Stimulated activated naive CD4-positive, alpha-beta T cell treated with Interleukin-2 at 50 U/mL for 16 hours (primary cell): ENCODE measurements at regions not wholly inside any gene's neighbourhood (a gene's known extent, or its start where the extent isn't known, plus 50 kb on each side); places are given as distances from the start of the nearest gene placed in this dataset.

Experiments
- DNase-seq: peaks from one replicate; lab custom pipeline; 2025; lab: John Stamatoyannopoulos, UW

DNA sequence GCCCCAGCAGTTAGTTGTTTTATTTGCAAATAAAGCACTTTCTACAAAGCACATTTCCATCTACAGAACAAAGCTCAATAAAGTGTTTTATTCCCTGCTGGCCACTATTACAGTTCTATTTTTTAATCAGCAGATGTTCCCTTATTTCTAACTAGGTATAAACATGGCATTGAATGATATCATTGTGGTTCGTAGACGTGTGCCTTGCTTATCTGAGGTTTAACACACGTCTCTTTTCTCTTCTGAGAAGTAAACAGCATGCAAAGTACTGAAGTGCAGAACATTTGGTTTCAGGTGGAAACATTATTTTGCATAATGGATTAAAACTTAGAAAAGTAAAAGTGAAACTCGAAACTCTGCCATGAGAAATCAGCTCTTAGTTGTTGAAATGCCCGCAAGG, 1989.3 kb upstream of the WWC1 start:
- no peak for DNase-seq

DNA sequence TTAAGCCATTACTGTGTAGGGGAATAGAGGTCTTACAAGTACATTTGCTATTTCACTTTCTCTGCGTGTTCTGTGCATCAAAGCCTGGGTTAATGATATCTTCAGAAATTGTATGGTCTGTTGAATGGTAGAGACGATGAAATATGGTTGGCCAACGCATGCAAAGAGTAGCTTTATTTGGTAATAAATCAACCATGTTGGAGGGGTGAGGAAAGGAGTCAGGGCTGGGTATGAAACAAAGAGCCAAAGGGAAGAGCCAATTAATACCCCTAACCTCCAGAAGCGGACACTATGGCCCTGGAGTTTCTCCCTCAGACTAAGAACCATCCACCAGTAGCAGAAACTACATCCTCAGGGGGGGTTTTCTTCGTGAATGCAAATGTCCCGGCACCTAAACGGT, 1974.0 kb upstream of the WWC1 start:
- no peak for DNase-seq

DNA sequence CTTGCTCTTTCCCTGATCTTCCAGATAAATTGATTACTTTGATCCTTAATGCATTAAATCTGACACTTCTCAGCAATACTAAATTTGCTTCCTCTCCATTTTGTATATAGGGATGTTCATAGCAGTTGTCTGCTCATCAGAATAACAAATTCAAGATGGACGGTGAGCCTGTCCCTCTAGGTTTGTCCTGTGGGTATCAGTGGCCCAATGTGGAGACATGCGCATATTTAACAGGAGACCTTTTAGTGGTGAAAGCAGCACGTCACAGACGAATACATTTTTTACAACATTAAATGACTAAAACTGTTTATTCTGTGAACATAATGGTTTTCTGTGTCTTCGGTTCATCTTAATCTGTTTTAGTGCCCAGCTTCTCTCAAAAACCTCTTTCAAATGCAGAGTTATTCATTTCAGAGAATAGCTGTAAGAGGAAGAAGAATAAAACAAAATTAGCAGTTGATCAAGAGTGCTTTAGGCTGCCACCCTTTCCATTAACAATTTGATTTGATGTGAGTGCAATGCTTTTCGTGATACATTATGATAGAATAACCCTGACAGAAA, 1970.4 kb upstream of the WWC1 start:
- no peak for DNase-seq

DNA sequence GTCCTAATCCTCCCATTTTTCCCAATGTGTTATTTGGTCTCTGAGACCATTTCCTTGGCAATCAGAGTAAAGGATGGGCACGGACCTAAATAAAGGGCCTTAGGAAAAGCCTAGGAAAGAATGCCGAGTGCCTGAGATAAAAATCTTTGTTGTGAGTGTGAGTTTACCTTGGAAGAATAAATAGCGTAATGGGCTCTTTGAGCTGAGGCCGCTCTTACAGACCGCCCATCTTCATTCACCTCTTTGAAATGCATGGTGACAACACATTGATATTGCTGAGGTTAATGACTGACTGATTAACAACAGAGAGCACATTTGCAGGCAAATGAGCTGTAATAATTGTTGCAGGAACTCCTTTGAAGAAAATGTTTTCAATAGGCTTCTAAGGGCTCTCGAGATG, 1967.1 kb upstream of the WWC1 start:
- no peak for DNase-seq

DNA sequence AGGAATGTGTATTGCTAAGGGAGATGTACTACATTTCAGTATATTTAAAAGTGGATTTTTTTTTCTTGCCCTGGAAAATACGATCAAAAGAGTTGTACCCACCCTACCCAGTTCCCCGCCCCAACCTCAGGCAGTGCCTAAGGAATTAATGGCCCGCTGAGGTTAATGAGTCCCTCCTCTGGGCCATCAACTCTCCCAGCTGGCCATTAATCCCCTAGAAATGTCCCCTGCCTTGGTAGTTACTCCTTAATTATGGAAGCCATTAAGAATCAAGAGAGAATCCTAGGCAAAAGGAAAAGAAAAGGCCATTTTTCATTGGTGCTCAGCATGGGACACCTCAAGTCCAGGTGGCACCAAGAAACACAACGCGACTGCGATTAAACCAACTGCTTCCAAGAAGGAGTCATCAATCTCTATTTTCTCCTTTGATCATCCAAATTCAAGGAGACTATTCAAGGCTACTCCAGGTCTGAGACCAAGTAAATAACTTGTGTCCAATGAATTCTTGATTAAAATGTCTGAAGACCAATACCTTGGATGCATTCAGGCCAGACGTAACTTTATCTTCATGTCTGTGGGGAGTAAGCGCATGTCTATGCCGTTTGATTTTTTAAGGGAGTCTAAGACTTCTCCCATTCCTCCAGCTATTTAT, 1962.2 kb upstream of the WWC1 start:
- no peak for DNase-seq

DNA sequence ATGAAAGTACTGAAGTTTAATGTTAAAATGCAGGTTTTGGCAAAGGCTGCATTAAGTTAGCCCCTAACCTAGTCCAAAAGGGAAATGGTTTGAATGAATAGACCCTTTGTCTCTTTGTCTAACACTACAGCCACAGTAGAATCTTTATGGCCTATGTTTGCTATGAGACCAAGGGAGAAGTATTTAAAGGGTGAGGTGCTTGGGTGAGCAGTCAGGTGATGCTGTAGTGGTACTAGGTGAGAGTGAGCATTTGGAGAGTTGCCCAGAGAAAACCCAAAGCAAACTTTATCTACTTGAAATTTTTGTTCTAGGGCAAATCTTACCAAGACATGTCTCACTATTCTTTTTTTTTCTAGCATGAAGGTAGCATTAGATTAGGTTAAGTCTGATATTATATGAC, 1961.4 kb upstream of the WWC1 start:
- no peak for DNase-seq

DNA sequence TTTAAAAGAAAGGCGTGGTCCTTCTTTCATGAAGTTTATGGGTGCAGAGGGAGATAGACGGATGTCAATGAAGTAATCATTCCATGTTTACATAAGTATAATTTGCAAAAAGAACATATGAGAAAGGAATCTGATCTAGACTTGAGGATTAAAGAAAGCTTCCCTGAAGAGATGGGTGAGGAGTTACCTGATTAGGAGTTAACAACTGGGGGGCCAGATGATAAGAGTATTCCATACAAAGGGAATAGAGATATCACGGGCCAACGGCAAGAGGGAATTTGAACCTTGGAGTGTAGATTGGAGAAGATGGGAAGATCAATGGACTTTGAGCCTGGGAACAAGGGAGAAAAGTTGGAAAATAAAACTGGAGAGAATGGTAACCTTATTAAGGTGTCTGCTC, 1959.9 kb upstream of the WWC1 start:
- DNase-seq, result no peak

DNA sequence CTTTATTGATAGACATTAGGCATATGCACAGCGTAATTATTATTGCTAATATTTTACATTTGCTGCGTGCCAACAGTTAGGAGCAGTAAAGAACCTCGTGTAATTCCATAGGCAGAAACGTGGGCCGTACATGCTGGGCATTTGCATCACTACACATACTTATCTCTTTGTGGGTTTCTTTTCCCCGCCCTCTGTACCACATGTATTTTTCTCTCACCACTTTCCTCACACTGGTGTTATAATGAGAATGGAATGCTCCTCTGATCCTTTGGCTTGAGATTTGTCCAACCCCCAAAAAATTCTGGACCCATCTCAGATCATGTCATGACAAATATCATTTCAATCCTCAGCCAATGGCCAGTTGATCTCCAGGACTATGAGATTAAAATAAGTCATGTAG, 1952.6 kb upstream of the WWC1 start:
- DNase-seq, result no peak

DNA sequence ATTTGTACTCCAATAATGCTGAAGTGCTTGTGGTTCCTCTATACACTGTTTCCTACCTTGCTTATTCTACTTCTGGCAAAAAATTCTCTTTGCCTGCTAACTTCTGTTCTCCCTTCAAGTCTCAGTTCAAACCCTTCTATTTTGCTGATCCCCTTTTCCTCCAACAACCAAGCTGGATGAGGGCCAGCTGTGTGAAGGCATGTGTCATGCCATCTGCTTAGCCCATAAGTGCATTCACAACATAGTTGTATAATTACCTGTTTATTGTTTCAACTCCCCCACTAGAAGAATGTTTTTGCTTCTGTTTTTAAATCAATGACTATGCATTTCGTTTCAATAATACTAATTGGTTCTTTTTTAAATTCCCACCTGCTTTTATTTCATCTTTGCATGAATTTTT, 1951.4 kb upstream of the WWC1 start:
- DNase-seq, result no peak

DNA sequence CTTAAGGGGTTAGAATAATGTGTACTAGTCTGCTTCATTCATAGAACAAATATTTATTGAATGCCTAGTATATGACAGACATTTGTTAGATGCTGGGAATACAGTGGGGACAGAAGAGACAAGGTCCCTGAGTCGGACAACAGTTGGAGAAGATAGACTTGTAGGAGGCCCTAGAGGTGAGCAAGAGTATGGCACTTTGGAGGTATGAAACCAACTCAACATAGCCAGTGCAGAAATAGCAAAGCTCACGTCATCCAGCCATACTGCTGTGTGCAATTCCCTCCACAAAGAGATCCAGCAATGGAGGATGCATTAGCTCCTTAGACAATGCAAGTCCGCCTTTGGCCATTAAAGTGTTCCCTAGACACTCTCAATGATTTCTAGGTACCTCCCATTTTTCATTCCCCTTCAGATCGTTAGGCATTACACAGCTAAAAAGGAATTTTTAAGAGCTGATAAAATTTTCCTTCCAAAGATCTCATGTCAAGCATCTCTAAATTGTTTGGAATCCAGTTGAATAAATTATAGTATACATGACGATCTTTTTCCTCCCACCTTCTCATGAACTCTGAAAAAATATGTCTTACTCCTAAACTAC, 1949.6 kb upstream of the WWC1 start:
- no peak for DNase-seq

DNA sequence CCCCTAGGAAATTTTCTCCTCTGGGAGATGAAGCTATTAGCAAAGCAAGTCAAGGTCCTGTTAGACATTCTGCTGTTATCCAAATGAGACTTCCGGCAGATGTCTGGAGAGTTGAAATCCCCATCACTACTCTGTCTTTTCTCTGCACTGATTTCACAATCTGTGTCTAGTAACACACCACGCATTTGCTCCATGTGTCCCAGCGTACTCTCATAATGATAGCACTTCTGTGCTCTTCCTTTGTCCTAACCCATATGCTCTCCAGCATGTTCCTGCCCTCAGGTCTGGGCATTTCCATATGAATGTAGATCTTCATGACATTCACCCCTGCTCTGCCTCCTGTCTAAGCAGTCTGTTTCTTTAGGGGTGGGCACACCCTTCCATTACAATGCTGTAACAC, 1949.0 kb upstream of the WWC1 start:
- DNase-seq, result no peak

DNA sequence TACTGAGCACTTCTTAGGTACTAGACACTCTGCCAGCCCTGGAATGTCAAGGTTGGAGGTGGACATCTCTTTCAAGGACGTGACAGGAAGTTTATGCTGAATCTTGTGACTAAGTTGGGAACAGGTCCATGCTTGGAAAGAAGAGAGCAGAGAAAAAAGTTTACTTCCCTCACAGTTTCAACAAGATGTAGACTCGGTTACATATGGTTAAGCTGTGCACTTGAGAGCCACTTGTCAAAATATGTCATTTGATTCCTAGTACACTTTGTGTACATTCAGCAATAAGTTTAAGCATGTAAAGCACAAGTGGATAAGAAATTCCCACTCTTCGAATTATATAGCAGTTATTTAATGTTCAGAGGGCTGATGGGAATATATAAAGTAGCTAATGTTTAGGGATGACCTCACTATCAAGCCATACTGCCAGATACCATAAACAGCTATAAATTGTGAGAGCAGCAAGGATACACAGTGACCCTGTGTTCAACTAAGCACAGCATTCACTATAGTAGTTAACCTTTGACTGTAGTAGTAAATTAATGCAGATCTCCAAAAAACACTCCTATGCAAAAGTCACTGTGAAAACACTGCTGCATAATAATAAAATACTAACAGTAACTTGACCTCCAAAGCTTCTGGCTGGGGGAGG, 1944.6 kb upstream of the WWC1 start:
- no peak for DNase-seq

DNA sequence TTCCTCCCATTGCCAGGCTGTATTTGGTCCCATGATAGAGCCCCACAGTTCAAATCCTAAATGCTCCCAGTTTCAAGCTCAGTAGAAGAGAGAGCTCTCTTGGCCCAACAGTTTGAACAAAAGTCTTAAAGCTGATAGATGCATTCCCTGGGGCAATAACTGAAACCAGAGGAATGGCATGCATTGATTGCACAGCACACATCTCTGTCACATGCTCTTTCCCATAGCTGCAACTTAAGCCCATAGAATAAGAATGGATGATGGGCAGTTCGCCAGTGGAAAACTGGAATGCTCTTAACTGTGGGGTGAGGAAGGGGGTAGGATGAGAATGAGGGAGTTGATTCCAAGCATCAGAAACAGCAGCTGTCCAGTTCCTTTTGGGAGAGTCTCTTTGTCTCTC, 1942.4 kb upstream of the WWC1 start:
- no peak for DNase-seq

DNA sequence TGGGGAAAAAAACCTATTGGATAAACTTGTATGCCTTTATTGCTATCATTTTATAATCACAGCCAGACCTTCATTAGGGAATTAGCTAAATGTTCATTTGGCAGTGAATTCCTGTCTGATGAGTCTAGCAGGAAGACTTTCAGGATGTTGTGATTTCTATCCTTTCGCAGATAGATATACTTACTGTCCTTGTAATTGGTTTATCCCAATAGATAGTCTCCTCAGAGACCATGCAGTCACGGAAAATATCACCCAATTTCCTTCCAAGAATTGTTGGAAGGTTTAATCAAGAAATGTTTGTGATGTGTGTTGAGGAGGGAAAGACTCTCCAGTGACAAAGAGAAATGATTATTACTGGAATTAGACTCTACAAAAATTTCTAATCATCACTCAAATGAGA, 1937.9 kb upstream of the WWC1 start:
- no peak for DNase-seq

DNA sequence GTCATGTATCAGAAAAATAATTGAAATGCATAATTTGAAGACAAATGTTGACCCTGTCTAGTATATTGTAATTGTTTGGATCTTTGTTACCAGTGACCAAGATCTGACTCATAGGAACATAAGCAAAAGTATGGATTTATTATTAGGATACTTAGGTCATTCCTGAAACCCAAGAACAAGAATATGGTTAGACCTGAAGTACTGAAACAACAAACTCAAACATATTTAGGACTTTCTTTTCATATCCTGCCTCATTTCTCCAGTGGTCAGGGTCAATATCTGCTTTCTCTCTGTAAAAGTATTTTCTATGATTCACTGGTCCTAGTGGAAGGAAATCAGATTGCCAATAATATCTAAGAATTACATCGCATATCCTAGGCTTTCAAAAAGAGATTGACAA, 1937.1 kb upstream of the WWC1 start:
- DNase-seq, result no peak

DNA sequence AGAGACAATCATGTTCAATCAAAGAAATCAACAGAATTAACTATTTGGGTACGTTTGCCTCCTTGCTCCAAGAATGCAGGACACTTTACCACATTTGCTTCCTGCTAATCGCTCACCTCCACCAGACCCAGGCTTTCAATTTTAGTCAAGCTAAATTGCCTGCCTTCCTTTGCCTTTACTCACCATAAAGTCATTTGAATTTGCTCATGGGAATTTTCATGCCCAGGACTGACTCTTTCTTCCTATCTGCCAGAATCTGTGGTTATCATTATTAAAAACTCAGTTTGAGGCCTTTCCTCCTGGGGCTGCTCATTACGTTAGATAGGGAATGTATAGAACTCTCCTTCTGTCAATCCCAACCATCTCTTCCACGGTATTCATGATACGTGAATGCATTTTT, 1935.3 kb upstream of the WWC1 start:
- DNase-seq, result no peak

DNA sequence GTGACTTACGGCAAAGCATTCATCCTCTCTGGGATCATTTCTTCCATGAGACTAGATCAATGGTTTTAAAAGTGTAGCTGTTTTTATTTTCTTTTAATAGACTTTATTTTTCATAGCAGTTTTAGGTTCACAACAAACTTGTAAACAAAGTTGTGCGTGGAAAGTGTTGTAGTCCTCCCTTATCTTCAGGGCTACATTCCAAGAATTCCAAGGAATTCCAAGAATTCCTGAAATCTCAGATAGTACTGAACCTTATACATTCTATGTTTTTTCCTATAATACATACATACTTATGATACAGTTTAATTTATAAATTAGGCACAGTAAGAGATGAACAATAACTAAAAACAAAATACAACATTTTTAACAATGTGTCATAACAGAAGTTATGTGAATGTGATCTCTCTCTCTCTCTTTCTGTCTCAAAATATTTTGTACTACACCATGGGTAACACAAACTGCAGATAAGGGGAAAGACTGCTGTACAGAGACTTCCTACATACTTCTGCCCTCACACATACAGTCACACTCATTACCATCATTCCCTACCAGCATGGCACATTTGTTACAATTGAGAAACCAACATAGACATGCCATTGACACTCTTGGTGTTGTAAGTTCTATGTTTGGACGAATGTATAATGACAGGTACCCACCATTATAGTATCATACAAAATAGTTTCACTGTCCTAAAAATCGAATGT, 1933.2 kb upstream of the WWC1 start:
- DNase-seq, result no peak

DNA sequence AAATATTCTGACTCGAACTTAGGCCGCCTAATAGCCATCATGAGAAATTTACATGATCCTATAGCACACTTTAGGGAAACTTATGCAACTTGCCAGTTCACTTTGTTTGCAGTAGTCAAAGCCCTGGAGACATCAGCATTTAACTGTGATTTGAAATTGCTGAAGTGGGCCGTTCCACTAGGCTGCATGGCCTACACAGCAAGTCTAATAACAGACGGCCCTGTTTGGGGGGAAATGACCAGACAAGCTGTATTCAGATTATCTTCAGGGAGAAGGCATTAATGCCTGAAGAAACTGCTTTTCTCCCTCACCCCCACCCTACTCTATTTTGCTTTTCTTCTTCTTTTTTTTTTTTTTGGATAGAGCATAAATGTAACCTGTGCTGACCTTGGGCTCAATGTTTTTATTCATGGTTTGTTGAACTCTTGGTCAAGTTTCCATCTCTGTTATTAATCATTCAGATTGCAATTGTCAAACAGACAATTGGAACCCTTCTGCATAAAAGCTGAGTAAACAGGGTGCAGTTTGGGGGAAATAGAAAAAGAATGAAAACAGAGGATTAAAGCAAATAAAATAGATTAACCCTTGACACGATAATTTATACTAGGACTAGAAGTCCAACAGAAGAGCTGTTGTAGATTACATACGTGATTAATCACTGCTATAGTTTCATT, 1928.2 kb upstream of the WWC1 start:
- DNase-seq, result no peak

DNA sequence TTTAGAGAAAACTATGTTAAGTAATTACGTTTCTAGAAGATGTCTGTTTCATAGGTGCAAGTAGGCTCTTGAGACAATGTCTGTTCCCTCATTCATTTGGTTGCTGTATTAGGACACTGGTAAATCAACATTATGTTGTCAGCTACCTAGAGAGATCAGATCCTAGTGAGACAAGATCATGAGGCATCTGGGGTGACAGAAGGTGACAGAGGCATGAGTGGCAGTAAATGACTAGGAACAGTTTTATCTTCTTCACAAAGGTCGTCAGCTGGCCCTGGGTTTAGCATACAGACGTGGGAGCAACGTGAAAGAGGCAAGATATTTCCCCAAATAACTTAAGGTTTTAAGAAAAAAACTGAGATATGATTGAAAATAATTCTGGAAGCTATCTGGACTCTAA, 1926.3 kb upstream of the WWC1 start:
- DNase-seq, result no peak

DNA sequence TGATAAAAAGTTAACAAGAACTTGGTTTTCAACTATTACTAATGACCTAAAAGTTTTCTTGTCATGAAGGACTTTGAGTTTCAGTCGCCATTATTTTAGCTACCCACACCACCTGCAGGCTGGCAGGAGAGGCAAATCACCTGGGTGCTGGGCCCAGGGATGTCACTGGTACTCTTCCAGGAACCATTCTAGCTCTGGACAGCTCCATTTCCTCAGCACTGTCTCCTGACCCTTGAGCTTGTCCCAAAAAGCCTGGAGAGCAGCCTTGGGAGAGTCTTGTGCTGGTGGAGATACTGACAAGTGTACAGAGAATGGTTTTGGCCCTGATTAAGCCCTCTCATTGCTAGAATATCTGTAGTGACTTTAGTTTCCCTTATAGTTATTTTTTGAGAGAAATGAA, 1924.1 kb upstream of the WWC1 start:
- DNase-seq, result no peak

DNA sequence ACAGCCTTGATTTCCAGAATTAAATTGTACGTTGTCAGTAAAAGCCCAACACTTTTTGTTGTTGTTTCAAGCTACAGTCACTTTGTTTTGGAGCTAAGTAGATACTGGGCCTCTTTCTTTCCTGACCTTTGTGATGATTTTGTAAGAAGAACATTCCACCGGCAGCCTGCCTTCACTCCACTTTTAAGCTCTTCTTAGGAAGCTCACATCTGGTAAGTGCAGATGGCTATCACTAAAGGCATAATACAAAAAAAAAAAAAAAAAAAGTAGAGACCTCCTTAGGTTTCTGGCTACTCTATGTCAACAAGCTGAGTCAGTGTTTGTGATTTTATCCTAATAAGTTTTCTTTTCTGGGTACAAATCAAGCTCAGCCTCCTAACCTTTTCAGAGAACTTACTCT, 1922.1 kb upstream of the WWC1 start:
- no peak for DNase-seq

DNA sequence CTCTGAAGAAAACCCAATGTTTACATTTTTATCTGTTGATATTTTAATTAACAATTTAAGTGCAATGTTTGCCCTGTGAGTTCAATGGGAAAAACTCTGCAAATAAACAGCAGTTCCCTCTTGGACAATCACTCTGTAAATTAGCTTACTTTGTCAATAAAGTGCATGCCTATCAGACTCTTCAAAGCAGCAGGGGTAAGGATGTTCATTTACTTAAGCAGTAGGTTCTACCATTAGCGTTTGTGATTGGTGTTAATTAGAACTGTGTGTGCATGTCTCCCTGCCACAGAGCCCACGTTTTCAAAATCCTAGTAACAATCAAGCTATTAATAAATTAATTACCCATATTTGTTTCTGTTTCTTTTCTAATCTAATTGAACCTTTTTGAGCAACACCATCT, 1921.6 kb upstream of the WWC1 start:
- no peak for DNase-seq
